ENCODE measurements at regions not wholly inside any gene's neighbourhood (a gene's known extent, or its start where the extent isn't known, plus 50 kb on each side); places are given as distances from the start of the nearest gene placed in this dataset.

- no peak for TF ChIP-seq CTCF (IDR thresholded peaks at IDR 0.05; ENCODE audit: insufficient read depth, low read depth, low read length)
- no peak for TF ChIP-seq EZH2 (IDR thresholded peaks at IDR 0.05; ENCODE audit: insufficient read depth, low read length)
Measured at GRCh38 chr4:178322524-178323183, 880.4 kb upstream of the AGA start.
